GM12878 (cell line): ENCODE measurements at regions not wholly inside any gene's neighbourhood (a gene's known extent, or its start where the extent isn't known, plus 50 kb on each side); places are given as distances from the start of the nearest gene placed in this dataset.

Experiments
- ATAC-seq: fragments of 200-7000 bp; cut with Tn5 transposase; 3 replicates; pipeline ENCODE4 v1.9.1; 2020; ENCODE audit warnings: mild to moderate bottlenecking, moderate library complexity
- BruUV-seq: library from RNA; stranded (reverse); fragments of 400-500 nt; replicated peaks from 2 replicates; lab custom pipeline; 2021; lab: Mats Ljungman, UMichigan
- CTCF ChIA-PET: fragments of 300-600 bp; sonication (Branson Sonifier 250); formaldehyde crosslinking; extraction: SDS; loops from one replicate; lab custom pipeline; 2021; ENCODE audit warnings: inconsistent platforms; lab: Yijun Ruan, JAX
- POLR2A ChIA-PET: fragments of 350-600 bp; formaldehyde crosslinking; extraction: SDS; loops from one replicate; lab custom pipeline; 2021; ENCODE audit warnings: inconsistent platforms; lab: Charles Lee
- RAD21 ChIA-PET: fragments of 300-600 bp; sonication (Branson Sonifier 250); formaldehyde crosslinking; loops from one replicate; lab custom pipeline; 2023; ENCODE audit warnings: antibody characterized with exemption; ENCODE audit not compliant: unreplicated experiment; lab: Charles Lee
- SMC1A ChIA-PET: fragments of 300-600 bp; sonication (Branson Sonifier 250); formaldehyde crosslinking; loops from one replicate; lab custom pipeline; 2023; ENCODE audit not compliant: unreplicated experiment, uncharacterized antibody; lab: Charles Lee
- DNase-seq: peaks from one replicate; pipeline ENCODE4 v3.0.0-alpha.2; 2011; ENCODE audit warnings: low read depth, low spot score
- FAIRE-seq: peaks from 3 replicates; lab custom pipeline; 2011; peaks lifted over from hg19 to GRCh38; lab: Jason Lieb, UNC
- H2AFZ ChIP-seq: 2 replicates; pipeline ENCODE4 v1.6.0; 2011; ENCODE audit warnings: low read depth, low read length, control low read depth; ENCODE audit not compliant: control insufficient read depth
- H3K27ac ChIP-seq: 2 replicates; pipeline ENCODE4 v1.5.1; 2011; ENCODE audit warnings: control low read depth; ENCODE audit not compliant: control insufficient read depth, insufficient read depth
- H3K27me3 ChIP-seq, 2 experiments: replicated peaks in 1 of 2; 2 replicates each; pipeline versions ENCODE4 v1.6.0 to v1.6.1; 2011; ENCODE audit warnings: low read length in 1 of 2; ENCODE audit not compliant: control insufficient read depth in 2 of 2, insufficient read depth in 2 of 2
- H3K36me3 ChIP-seq, 2 experiments: 2 replicates each; pipeline ENCODE4 v1.5.1; 2011; ENCODE audit warnings: low read length in 1 of 2; ENCODE audit not compliant: control insufficient read depth in 2 of 2, insufficient read depth in 2 of 2
- H3K4me1 ChIP-seq: 2 replicates; pipeline ENCODE4 v1.6.1; 2011; ENCODE audit warnings: mild to moderate bottlenecking, low read length, moderate library complexity, mixed read lengths; ENCODE audit not compliant: control insufficient read depth, insufficient read depth
- H3K4me2 ChIP-seq: 2 replicates; pipeline ENCODE4 v1.6.0; 2011; ENCODE audit warnings: control low read depth; ENCODE audit not compliant: control insufficient read depth, insufficient read depth
- H3K4me3 ChIP-seq: fragments of 200-600 bp; sonication (generic); 2 replicates; pipeline ENCODE4 v1.5.1; 2016
- H3K79me2 ChIP-seq: 2 replicates; pipeline ENCODE4 v1.6.0; 2011; ENCODE audit warnings: low read length; ENCODE audit not compliant: control insufficient read depth, insufficient read depth
- H3K9ac ChIP-seq: 2 replicates; pipeline ENCODE4 v1.8.0; 2011; ENCODE audit warnings: low read length, control low read depth, mixed read lengths; ENCODE audit not compliant: control insufficient read depth, insufficient read depth
- H3K9me3 ChIP-seq: replicated peaks from 3 replicates; pipeline ENCODE4 v1.5.1; 2011; ENCODE audit warnings: mild to moderate bottlenecking, low read length; ENCODE audit not compliant: control insufficient read depth, insufficient read depth
- H4K20me1 ChIP-seq: 2 replicates; pipeline ENCODE4 v1.6.0; 2011; ENCODE audit not compliant: control insufficient read depth, insufficient read depth
- BMI1 ChIP-seq: fragments of 450-650 bp; IDR thresholded peaks from 2 replicates; pipeline ENCODE4 v1.6.1; 2016; ENCODE audit warnings: mild to moderate bottlenecking, moderate library complexity, borderline replicate concordance
- ESRRA ChIP-seq: IDR thresholded peaks from 2 replicates; pipeline ENCODE4 v1.6.1; 2012; ENCODE audit warnings: mild to moderate bottlenecking, low read length, improper control_type of control experiment
- HDGF ChIP-seq: fragments of 450-650 bp; IDR thresholded peaks from 2 replicates; pipeline ENCODE4 v1.6.1; 2016; ENCODE audit warnings: antibody characterized with exemption
- MTA3 ChIP-seq: IDR thresholded peaks from 2 replicates; pipeline ENCODE4 v1.6.1; 2012; ENCODE audit warnings: low read length, inconsistent platforms, borderline replicate concordance
- SIN3A ChIP-seq: IDR thresholded peaks from 2 replicates; pipeline ENCODE4 v1.6.1; 2012; ENCODE audit warnings: low read depth, low read length, improper control_type of control experiment
- SREBF2 ChIP-seq: IDR thresholded peaks from 2 replicates; pipeline ENCODE4 v1.6.1; 2012; ENCODE audit warnings: mild to moderate bottlenecking, low read length
- SUPT20H ChIP-seq: IDR thresholded peaks from 2 replicates; pipeline ENCODE4 v1.6.1; 2011; ENCODE audit warnings: low read depth, mild to moderate bottlenecking, low read length, moderate library complexity, borderline replicate concordance; ENCODE audit not compliant: control insufficient read depth
- WGBS: methylation state at CpG from one replicate; pipeline ENCODE4 v1.1.6; 2016; ENCODE audit warnings: low lambda C conversion rate; ENCODE audit not compliant: insufficient replicate concordance, insufficient coverage; ENCODE audit errors: missing lambda C conversion rate; 5-methylcytosine and 5-hydroxymethylcytosine counted together
- in situ Hi-C: fragments of 300-500 bp; cut with MboI; formaldehyde crosslinking; loops from 9 replicates; pipeline ENCODE4 v1.14.3; 2018; ENCODE audit warnings: mixed read lengths
- intact Hi-C: fragments of 100-400 bp; cut with micrococcal nuclease; formaldehyde crosslinking; loops from one replicate; pipeline ENCODE4 v1.14.2; 2022; ENCODE audit not compliant: unreplicated experiment
- TF ChIP-seq, protein P1 (sequence below): fragments of 150-350 bp; IDR thresholded peaks from 2 replicates; pipeline ENCODE4 v1.6.1; 2014; ENCODE audit warnings: mild to moderate bottlenecking, low read depth, low read length
- TF ChIP-seq, protein P2 (sequence below): fragments of 450-650 bp; IDR thresholded peaks from 2 replicates; pipeline ENCODE4 v1.6.1; 2017; ENCODE audit warnings: mild to moderate bottlenecking, moderate library complexity
- TF ChIP-seq, protein P3 (sequence below): IDR thresholded peaks from 2 replicates; pipeline ENCODE4 v1.6.1; 2012; ENCODE audit warnings: low read length, inconsistent platforms
- TF ChIP-seq, protein P4 (sequence below): fragments of 450-650 bp; IDR thresholded peaks from 2 replicates; pipeline ENCODE4 v1.6.1; 2017; ENCODE audit warnings: low read depth, mild to moderate bottlenecking, moderate library complexity

DNA sequence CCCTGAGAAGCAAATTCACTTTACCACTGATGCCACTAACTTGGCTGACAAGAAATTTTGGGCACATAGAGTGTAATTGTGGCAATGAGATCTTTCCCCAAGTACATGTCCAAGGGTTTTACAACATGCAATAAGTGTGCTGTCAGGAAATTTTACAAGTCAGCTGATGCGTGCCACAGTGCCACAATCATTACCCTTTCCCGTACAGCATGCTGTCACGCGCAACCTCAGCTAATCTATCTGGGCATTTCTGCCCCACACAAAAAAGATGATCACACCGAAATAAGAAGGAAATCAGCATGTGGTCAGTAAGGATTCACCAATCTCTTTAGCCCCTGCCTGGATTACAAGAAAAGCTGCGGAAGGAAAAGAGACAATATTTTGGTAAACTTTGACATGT, 163.6 kb upstream of the PREP start:
- SMC1A ChIA-PET, result interaction anchor here (0.8 to 1.8 kb wide), 4 partner anchors 13 to 65 kb away, joined by 3 to 4 read pairs (median 3); no protein-coding TSS in a partner anchor
- POLR2A ChIA-PET, result no interaction called here
- 84% methylated on average over 6 of the region's 6 CpGs for WGBS
- no peak for FAIRE-seq
- H3K36me3 ChIP-seq, result no peaks in the 10 kb centered on the region
- no peak overlapping the region for H3K27ac ChIP-seq
- no peaks in the 10 kb centered on the region for H4K20me1 ChIP-seq
- no peaks in the 10 kb centered on the region for H3K79me2 ChIP-seq
- no peak overlapping the region for H2AFZ ChIP-seq
- intact Hi-C loops, result loop anchor here (10.0 kb wide), 1 partner anchor 132 kb away; no protein-coding TSS in a partner anchor
- ATAC-seq, result no peak
- H3K9me3 ChIP-seq, result peaks cover 3% of the 10 kb centered on the region; the same call in 2 of the 3 replicates
- no TSS peak for BruUV-seq
- TF ChIP-seq, protein P1, sequence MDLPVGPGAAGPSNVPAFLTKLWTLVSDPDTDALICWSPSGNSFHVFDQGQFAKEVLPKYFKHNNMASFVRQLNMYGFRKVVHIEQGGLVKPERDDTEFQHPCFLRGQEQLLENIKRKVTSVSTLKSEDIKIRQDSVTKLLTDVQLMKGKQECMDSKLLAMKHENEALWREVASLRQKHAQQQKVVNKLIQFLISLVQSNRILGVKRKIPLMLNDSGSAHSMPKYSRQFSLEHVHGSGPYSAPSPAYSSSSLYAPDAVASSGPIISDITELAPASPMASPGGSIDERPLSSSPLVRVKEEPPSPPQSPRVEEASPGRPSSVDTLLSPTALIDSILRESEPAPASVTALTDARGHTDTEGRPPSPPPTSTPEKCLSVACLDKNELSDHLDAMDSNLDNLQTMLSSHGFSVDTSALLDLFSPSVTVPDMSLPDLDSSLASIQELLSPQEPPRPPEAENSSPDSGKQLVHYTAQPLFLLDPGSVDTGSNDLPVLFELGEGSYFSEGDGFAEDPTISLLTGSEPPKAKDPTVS, result no peak
- TF ChIP-seq BMI1 (no peak), MTA3 (no peak), ESRRA (no peak), HDGF (no peak), SREBF2 (no peak), SUPT20H (no peak), SIN3A (no peak)
- TF ChIP-seq, protein P2, sequence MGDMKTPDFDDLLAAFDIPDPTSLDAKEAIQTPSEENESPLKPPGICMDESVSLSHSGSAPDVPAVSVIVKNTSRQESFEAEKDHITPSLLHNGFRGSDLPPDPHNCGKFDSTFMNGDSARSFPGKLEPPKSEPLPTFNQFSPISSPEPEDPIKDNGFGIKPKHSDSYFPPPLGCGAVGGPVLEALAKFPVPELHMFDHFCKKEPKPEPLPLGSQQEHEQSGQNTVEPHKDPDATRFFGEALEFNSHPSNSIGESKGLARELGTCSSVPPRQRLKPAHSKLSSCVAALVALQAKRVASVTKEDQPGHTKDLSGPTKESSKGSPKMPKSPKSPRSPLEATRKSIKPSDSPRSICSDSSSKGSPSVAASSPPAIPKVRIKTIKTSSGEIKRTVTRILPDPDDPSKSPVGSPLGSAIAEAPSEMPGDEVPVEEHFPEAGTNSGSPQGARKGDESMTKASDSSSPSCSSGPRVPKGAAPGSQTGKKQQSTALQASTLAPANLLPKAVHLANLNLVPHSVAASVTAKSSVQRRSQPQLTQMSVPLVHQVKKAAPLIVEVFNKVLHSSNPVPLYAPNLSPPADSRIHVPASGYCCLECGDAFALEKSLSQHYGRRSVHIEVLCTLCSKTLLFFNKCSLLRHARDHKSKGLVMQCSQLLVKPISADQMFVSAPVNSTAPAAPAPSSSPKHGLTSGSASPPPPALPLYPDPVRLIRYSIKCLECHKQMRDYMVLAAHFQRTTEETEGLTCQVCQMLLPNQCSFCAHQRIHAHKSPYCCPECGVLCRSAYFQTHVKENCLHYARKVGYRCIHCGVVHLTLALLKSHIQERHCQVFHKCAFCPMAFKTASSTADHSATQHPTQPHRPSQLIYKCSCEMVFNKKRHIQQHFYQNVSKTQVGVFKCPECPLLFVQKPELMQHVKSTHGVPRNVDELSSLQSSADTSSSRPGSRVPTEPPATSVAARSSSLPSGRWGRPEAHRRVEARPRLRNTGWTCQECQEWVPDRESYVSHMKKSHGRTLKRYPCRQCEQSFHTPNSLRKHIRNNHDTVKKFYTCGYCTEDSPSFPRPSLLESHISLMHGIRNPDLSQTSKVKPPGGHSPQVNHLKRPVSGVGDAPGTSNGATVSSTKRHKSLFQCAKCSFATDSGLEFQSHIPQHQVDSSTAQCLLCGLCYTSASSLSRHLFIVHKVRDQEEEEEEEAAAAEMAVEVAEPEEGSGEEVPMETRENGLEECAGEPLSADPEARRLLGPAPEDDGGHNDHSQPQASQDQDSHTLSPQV, result no peak
- TF ChIP-seq, protein P3, sequence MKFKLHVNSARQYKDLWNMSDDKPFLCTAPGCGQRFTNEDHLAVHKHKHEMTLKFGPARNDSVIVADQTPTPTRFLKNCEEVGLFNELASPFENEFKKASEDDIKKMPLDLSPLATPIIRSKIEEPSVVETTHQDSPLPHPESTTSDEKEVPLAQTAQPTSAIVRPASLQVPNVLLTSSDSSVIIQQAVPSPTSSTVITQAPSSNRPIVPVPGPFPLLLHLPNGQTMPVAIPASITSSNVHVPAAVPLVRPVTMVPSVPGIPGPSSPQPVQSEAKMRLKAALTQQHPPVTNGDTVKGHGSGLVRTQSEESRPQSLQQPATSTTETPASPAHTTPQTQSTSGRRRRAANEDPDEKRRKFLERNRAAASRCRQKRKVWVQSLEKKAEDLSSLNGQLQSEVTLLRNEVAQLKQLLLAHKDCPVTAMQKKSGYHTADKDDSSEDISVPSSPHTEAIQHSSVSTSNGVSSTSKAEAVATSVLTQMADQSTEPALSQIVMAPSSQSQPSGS, result no peak
- TF ChIP-seq, protein P4, sequence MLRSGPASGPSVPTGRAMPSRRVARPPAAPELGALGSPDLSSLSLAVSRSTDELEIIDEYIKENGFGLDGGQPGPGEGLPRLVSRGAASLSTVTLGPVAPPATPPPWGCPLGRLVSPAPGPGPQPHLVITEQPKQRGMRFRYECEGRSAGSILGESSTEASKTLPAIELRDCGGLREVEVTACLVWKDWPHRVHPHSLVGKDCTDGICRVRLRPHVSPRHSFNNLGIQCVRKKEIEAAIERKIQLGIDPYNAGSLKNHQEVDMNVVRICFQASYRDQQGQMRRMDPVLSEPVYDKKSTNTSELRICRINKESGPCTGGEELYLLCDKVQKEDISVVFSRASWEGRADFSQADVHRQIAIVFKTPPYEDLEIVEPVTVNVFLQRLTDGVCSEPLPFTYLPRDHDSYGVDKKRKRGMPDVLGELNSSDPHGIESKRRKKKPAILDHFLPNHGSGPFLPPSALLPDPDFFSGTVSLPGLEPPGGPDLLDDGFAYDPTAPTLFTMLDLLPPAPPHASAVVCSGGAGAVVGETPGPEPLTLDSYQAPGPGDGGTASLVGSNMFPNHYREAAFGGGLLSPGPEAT, result no peak
- TF ChIP-seq, all 136 proteins: peak for 0
- H3K4me2 ChIP-seq, result no peak overlapping the region
- no peak for DNase-seq
- peaks cover 2% of the 10 kb centered on the region; the same call in 1 of the 2 replicates for H3K4me1 ChIP-seq
- RAD21 ChIA-PET, result interaction anchor here (1.5 kb wide), 1 partner anchor 82 kb away, joined by 3 read pairs; no protein-coding TSS in a partner anchor
- CTCF ChIA-PET, result interaction anchor here (1.4 kb wide), 1 partner anchor 135 kb away, joined by 4 read pairs; no protein-coding TSS in a partner anchor
- H3K9ac ChIP-seq, result no peak overlapping the region
- in situ Hi-C loops, result no loop called here
- peaks cover 0 to 3% of the 10 kb centered on the region in 2 experiments; a peak in 1 of 4 replicates for H3K27me3 ChIP-seq
- no peak overlapping the region for H3K4me3 ChIP-seq
